HG03066 (cell line): ENCODE measurements at regions not wholly inside any gene's neighbourhood (a gene's known extent, or its start where the extent isn't known, plus 50 kb on each side); places are given as distances from the start of the nearest gene placed in this dataset.
A peak's percentile ranks its signal among the peaks of the same experiment; 100 is the strongest.

Experiments
- ATAC-seq: cut with Tn5 transposase; IDR thresholded peaks from one replicate; pipeline ENCODE4 v1.9.1; 2021; ENCODE audit warnings: low read depth; ENCODE audit not compliant: unreplicated experiment

DNA sequence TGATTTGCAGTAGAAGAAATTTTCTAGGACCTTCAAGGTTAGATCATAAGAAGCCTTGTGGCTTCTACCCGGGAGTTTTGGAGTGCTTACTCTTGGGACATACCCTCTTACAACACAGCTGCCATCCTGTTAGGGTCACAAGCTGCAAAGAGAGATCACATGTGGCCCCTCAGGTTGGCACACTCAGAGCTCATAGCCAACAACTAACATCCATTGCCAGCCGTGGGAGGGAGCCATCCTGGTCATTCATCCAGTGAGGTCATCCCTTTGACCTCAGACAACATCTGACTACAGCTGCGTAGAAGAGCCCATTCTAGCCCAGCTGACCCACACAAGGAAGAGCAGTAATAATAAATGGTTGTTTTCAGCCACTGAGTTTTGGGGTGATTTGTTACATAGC lies 76.9 kb upstream of the NABP1 start:
- no peak for ATAC-seq

- ATAC-seq = no peak
These were observed 73.8 kb upstream of the NABP1 start for GRCh38 chr2:191604154-191604553.

- ATAC-seq = no peak
These were observed 70.8 kb upstream of the NABP1 start for GRCh38 chr2:191607096-191607495.

- no peak for ATAC-seq
These were observed 67.2 kb upstream of the NABP1 start for GRCh38 chr2:191610756-191611155.

GRCh38 chr2:191611614-191612013 lies 66.3 kb upstream of the NABP1 start:
- ATAC-seq = peak; percentile 99

DNA sequence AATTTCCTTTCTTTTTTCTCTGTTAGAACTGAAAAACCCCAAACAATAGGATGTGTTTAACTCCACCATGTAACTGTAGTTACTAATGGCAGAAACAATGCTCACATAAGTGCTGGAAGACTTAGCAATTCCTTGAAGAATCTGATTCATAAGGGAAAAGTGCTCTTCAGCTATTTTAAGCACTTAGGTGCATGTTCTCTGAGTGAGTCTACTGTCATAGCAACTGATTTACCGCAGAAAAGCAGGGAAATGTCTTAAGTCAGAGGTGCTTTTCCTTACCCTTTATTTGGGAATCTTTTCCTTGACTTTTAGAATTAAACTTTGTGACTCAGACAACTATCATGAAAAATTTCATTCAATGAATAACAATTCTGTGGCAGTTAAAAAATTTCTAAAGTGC lies 65.4 kb upstream of the NABP1 start:
- no peak for ATAC-seq

DNA sequence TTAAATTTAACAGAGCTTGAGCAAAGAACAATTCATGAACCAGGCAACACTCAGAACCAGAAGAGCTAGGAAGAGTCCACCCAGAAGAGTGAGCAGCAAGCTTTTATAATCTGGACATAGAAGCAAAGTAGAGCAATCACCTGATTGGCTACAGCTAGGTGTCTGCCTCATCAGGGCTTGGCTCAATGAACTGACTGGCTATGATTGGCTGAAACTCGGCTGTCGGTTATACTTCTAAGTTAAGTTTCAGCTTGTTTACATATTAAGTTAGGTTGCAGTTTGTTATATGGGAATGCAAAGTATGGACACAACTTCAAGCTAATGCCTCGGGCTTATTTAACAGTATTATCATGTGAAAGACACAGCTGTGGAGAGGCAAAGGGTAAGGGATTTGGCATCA lies 63.2 kb upstream of the NABP1 start:
- ATAC-seq = no peak

- no peak for ATAC-seq
These were observed 62.3 kb upstream of the NABP1 start for GRCh38 chr2:191615596-191615995.

DNA sequence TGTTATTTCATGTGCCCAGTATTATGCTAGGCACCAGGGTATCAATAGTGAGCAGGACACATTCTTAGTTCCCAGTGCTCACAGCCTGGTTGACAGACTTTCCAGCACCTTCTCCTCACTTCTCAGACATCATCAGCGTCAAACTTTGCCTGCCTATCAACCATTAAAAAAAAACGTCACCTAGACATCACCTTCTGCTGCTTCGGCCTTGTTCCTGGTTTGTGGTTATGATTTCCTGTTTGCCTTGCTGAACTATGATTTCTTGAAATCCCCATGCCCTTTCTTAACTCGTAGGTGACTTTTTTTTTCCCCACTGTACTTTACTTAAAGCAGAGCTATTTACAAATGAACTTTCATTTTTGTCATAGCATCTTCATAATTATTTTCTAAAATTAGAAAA lies 60.4 kb upstream of the NABP1 start:
- peak; percentile 88 for ATAC-seq

- ATAC-seq = no peak
These were observed 59.7 kb upstream of the NABP1 start for GRCh38 chr2:191618046-191618780.

DNA sequence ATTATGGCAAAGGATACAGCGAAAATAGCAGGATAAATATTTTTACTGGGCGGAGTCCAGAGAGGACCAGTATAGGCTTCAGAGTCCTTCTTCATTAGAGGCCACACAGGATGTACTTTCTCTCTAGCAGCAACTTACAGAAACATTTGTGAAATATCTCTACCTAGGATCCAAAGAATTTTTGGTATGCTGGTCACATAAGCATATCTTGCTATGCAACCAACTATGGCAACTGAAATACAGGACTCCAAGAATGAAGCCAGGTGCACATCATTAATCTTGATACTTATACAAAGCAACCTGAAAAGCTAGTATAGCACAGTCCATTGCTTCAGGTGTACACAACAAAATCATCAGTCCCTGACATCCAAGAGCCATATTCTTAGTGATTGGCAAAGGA lies 59.1 kb upstream of the NABP1 start:
- ATAC-seq = no peak

GRCh38 chr2:191620144-191620543 lies 57.8 kb upstream of the NABP1 start:
- ATAC-seq = no peak

DNA sequence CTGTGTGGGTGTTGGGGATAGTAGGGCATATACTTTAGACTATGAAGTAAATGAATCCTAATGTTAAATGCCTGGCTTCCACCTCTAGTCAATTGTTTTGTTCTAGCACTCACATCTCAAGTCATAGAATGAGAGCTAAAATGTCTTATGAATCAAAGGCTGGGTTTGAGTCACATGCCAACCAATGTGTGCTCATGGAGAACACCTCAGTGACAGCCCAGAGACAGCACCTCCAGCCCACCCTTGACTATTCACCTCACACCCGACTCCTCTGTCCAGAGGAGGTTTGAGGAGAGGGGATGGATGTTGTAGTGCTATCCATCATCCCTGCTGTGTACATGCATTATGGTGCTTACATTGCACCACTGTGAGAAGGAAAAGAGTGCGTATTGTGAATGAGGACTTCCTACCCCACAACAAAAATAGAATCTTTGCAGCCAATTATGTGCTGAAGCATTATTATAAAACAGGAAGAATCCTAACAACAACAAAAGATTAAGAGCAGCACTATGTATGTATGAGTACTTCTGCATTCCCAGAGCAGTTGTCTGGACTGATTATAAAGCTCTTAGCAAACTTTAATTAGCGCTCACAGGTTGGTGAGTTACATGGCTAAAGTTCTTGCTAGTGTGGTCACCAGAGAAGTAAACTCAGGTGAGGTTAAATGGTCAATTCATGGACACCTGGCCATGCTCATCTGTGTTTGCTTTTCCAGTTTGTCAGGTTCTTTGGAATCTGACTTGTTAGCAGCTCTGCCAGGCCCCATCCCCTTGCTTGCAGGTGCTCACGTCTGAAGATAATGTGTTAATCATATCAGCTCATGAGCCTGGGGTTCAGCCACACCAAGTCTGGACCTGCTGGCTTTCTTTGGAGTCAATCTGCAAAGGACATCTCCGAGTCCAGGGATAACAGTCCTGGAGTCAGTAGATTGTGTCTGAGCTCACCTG lies 55.3 kb upstream of the NABP1 start:
- ATAC-seq = no peak

- peak; percentile 51 for ATAC-seq
These were observed 52.9 kb upstream of the NABP1 start for GRCh38 chr2:191625016-191625415.

GRCh38 chr2:191625446-191625845 lies 52.5 kb upstream of the NABP1 start:
- no peak for ATAC-seq

GRCh38 chr2:191626497-191627151 lies 51.3 kb upstream of the NABP1 start:
- no peak for ATAC-seq

GRCh38 chr2:191627518-191627917 lies 50.4 kb upstream of the NABP1 start:
- no peak for ATAC-seq
